GM12878 (cell line): ENCODE measurements at regions not wholly inside any gene's neighbourhood (a gene's known extent, or its start where the extent isn't known, plus 50 kb on each side); places are given as distances from the start of the nearest gene placed in this dataset.

ENCODE experiments used
- ATAC-seq: fragments of 200-7000 bp; cut with Tn5 transposase; 3 replicates; pipeline ENCODE4 v1.9.1; 2020; ENCODE audit warnings: mild to moderate bottlenecking, moderate library complexity
- BruUV-seq: library from RNA; stranded (reverse); fragments of 400-500 nt; replicated peaks from 2 replicates; lab custom pipeline; 2021; lab: Mats Ljungman, UMichigan
- CTCF ChIA-PET: fragments of 300-600 bp; sonication (Branson Sonifier 250); formaldehyde crosslinking; extraction: SDS; loops from one replicate; lab custom pipeline; 2021; ENCODE audit warnings: inconsistent platforms; lab: Yijun Ruan, JAX
- POLR2A ChIA-PET: fragments of 350-600 bp; formaldehyde crosslinking; extraction: SDS; loops from one replicate; lab custom pipeline; 2021; ENCODE audit warnings: inconsistent platforms; lab: Charles Lee
- RAD21 ChIA-PET: fragments of 300-600 bp; sonication (Branson Sonifier 250); formaldehyde crosslinking; loops from one replicate; lab custom pipeline; 2023; ENCODE audit warnings: antibody characterized with exemption; ENCODE audit not compliant: unreplicated experiment; lab: Charles Lee
- SMC1A ChIA-PET: fragments of 300-600 bp; sonication (Branson Sonifier 250); formaldehyde crosslinking; loops from one replicate; lab custom pipeline; 2023; ENCODE audit not compliant: unreplicated experiment, uncharacterized antibody; lab: Charles Lee
- DNase-seq: peaks from one replicate; pipeline ENCODE4 v3.0.0-alpha.2; 2011; ENCODE audit warnings: low read depth, low spot score
- FAIRE-seq: peaks from 3 replicates; lab custom pipeline; 2011; peaks lifted over from hg19 to GRCh38; lab: Jason Lieb, UNC
- H2AFZ ChIP-seq: 2 replicates; pipeline ENCODE4 v1.6.0; 2011; ENCODE audit warnings: low read depth, low read length, control low read depth; ENCODE audit not compliant: control insufficient read depth
- H3K27ac ChIP-seq: 2 replicates; pipeline ENCODE4 v1.5.1; 2011; ENCODE audit warnings: control low read depth; ENCODE audit not compliant: control insufficient read depth, insufficient read depth
- H3K27me3 ChIP-seq, 2 experiments: replicated peaks in 1 of 2; 2 replicates each; pipeline versions ENCODE4 v1.6.0 to v1.6.1; 2011; ENCODE audit warnings: low read length in 1 of 2; ENCODE audit not compliant: control insufficient read depth in 2 of 2, insufficient read depth in 2 of 2
- H3K36me3 ChIP-seq, 2 experiments: 2 replicates each; pipeline ENCODE4 v1.5.1; 2011; ENCODE audit warnings: low read length in 1 of 2; ENCODE audit not compliant: control insufficient read depth in 2 of 2, insufficient read depth in 2 of 2
- H3K4me1 ChIP-seq: 2 replicates; pipeline ENCODE4 v1.6.1; 2011; ENCODE audit warnings: mild to moderate bottlenecking, low read length, moderate library complexity, mixed read lengths; ENCODE audit not compliant: control insufficient read depth, insufficient read depth
- H3K4me2 ChIP-seq: 2 replicates; pipeline ENCODE4 v1.6.0; 2011; ENCODE audit warnings: control low read depth; ENCODE audit not compliant: control insufficient read depth, insufficient read depth
- H3K4me3 ChIP-seq: fragments of 200-600 bp; sonication (generic); 2 replicates; pipeline ENCODE4 v1.5.1; 2016
- H3K79me2 ChIP-seq: 2 replicates; pipeline ENCODE4 v1.6.0; 2011; ENCODE audit warnings: low read length; ENCODE audit not compliant: control insufficient read depth, insufficient read depth
- H3K9ac ChIP-seq: 2 replicates; pipeline ENCODE4 v1.8.0; 2011; ENCODE audit warnings: low read length, control low read depth, mixed read lengths; ENCODE audit not compliant: control insufficient read depth, insufficient read depth
- H3K9me3 ChIP-seq: replicated peaks from 3 replicates; pipeline ENCODE4 v1.5.1; 2011; ENCODE audit warnings: mild to moderate bottlenecking, low read length; ENCODE audit not compliant: control insufficient read depth, insufficient read depth
- H4K20me1 ChIP-seq: 2 replicates; pipeline ENCODE4 v1.6.0; 2011; ENCODE audit not compliant: control insufficient read depth, insufficient read depth
- BACH1 ChIP-seq: fragments of 450-650 bp; IDR thresholded peaks from 2 replicates; pipeline ENCODE4 v1.6.1; 2017; ENCODE audit warnings: mild to moderate bottlenecking, borderline replicate concordance
- BCL11A ChIP-seq: IDR thresholded peaks from 2 replicates; pipeline ENCODE4 v1.6.1; 2011; ENCODE audit warnings: low read depth, low read length
- BMI1 ChIP-seq: fragments of 450-650 bp; IDR thresholded peaks from 2 replicates; pipeline ENCODE4 v1.6.1; 2016; ENCODE audit warnings: mild to moderate bottlenecking, moderate library complexity, borderline replicate concordance
- BRCA1 ChIP-seq: IDR thresholded peaks from 2 replicates; pipeline ENCODE4 v1.6.1; 2011; ENCODE audit warnings: low read depth, low read length, improper control_type of control experiment
- CREM ChIP-seq: IDR thresholded peaks from 2 replicates; pipeline ENCODE4 v1.6.1; 2014; ENCODE audit warnings: antibody characterized with exemption, low read depth
- DPF2 ChIP-seq: fragments of 450-650 bp; IDR thresholded peaks from 2 replicates; pipeline ENCODE4 v1.6.1; 2017; ENCODE audit warnings: mild to moderate bottlenecking
- IKZF2 ChIP-seq, 2 experiments: fragments of 450-650 bp; IDR thresholded peaks; 2 replicates each; pipeline ENCODE4 v1.6.1; 2017; ENCODE audit warnings: mild to moderate bottlenecking in 2 of 2, moderate library complexity in 2 of 2
- JUNB ChIP-seq: IDR thresholded peaks from 2 replicates; pipeline ENCODE4 v1.6.1; 2016; ENCODE audit warnings: antibody characterized with exemption, mild to moderate bottlenecking
- KLF5 ChIP-seq: fragments of 450-650 bp; IDR thresholded peaks from 2 replicates; pipeline ENCODE4 v1.6.1; 2014; ENCODE audit warnings: mild to moderate bottlenecking; ENCODE audit not compliant: partially characterized antibody
- MEF2B ChIP-seq: fragments of 450-650 bp; IDR thresholded peaks from 2 replicates; pipeline ENCODE4 v1.6.1; 2018; ENCODE audit warnings: mild to moderate bottlenecking, moderate library complexity; ENCODE audit not compliant: partially characterized antibody, poor library complexity, severe bottlenecking
- POLR2AphosphoS5 ChIP-seq: IDR thresholded peaks from 2 replicates; pipeline ENCODE4 v1.6.1; 2011; ENCODE audit warnings: mild to moderate bottlenecking, low read length, inconsistent platforms
- RAD51 ChIP-seq: fragments of 450-650 bp; IDR thresholded peaks from 2 replicates; pipeline ENCODE4 v1.6.1; 2016; ENCODE audit warnings: moderate library complexity, mild to moderate bottlenecking, inconsistent platforms
- RUNX3 ChIP-seq: IDR thresholded peaks from 2 replicates; pipeline ENCODE4 v1.6.1; 2012; ENCODE audit warnings: low read length, inconsistent platforms
- ZNF217 ChIP-seq: fragments of 450-650 bp; IDR thresholded peaks from 2 replicates; pipeline ENCODE4 v1.6.1; 2017; ENCODE audit warnings: antibody characterized with exemption, mild to moderate bottlenecking
- WGBS: methylation state at CpG from one replicate; pipeline ENCODE4 v1.1.6; 2016; ENCODE audit warnings: low lambda C conversion rate; ENCODE audit not compliant: insufficient replicate concordance, insufficient coverage; ENCODE audit errors: missing lambda C conversion rate; 5-methylcytosine and 5-hydroxymethylcytosine counted together
- in situ Hi-C: fragments of 300-500 bp; cut with MboI; formaldehyde crosslinking; loops from 9 replicates; pipeline ENCODE4 v1.14.3; 2018; ENCODE audit warnings: mixed read lengths
- intact Hi-C: fragments of 100-400 bp; cut with micrococcal nuclease; formaldehyde crosslinking; loops from one replicate; pipeline ENCODE4 v1.14.2; 2022; ENCODE audit not compliant: unreplicated experiment
- TF ChIP-seq, protein P1 (sequence below): fragments of 450-650 bp; IDR thresholded peaks from 2 replicates; pipeline ENCODE4 v1.6.1; 2017; ENCODE audit warnings: low read depth, mild to moderate bottlenecking, moderate library complexity
- TF ChIP-seq, protein P2 (sequence below): fragments of 450-650 bp; formaldehyde crosslinking; IDR thresholded peaks from 2 replicates; pipeline ENCODE4 v1.4.0; 2020; ENCODE audit warnings: mild to moderate bottlenecking, moderate library complexity
- TF ChIP-seq, protein P3 (sequence below): fragments of 450-650 bp; IDR thresholded peaks from 2 replicates; pipeline ENCODE4 v1.6.1; 2016; ENCODE audit warnings: mild to moderate bottlenecking

- CTCF ChIA-PET: interaction anchor here (1.0 to 1.2 kb wide), 2 partner anchors 11 to 18 kb away, joined by 4 to 5 read pairs; no protein-coding TSS in a partner anchor
- H3K36me3 ChIP-seq: no peaks in the 10 kb centered on the region
- H4K20me1 ChIP-seq: no peaks in the 10 kb centered on the region
- 0 out of 4 replicates have a peak, but pooled peaks cover 1 to 5% of the 10 kb centered on the region in 2 experiments for H3K27me3 ChIP-seq
- ATAC-seq (peak; percentile 87), FAIRE-seq (peak; percentile 13), DNase-seq (peak; percentile 46)
- WGBS: under 1% methylated on average over 7 of the region's 7 CpGs
- intact Hi-C loops (loop anchor here (1.0 to 2.0 kb wide), 2 partner anchors 18 to 36 kb away; no protein-coding TSS in a partner anchor), in situ Hi-C loops (no loop called here)
- no peaks in the 10 kb centered on the region; the same call in 2 of the 3 replicates for H3K9me3 ChIP-seq
- no peaks in the 10 kb centered on the region for H3K79me2 ChIP-seq
- SMC1A ChIA-PET: interaction anchor here (1.5 to 2.6 kb wide), 2 partner anchors 11 to 18 kb away, joined by 4 to 11 read pairs; no protein-coding TSS in a partner anchor
- BruUV-seq: no TSS peak
- H3K4me1 ChIP-seq: peaks cover 4% of the 10 kb centered on the region
- no peak overlapping the region for H2AFZ ChIP-seq
- no peak overlapping the region for H3K9ac ChIP-seq
- H3K4me2 ChIP-seq: no peak overlapping the region
- H3K27ac ChIP-seq: no peak overlapping the region
- H3K4me3 ChIP-seq: no peak overlapping the region
- RAD21 ChIA-PET: interaction anchor here (0.7 to 2.9 kb wide), 2 partner anchors 18 to 91 kb away, joined by 3 to 18 read pairs; no protein-coding TSS in a partner anchor
- POLR2A ChIA-PET: interaction anchor here (0.6 kb wide), 1 partner anchor 693 kb away, joined by 4 read pairs; no protein-coding TSS in a partner anchor
- peak; percentile 85 for TF ChIP-seq ZNF217
- TF ChIP-seq, protein P1, sequence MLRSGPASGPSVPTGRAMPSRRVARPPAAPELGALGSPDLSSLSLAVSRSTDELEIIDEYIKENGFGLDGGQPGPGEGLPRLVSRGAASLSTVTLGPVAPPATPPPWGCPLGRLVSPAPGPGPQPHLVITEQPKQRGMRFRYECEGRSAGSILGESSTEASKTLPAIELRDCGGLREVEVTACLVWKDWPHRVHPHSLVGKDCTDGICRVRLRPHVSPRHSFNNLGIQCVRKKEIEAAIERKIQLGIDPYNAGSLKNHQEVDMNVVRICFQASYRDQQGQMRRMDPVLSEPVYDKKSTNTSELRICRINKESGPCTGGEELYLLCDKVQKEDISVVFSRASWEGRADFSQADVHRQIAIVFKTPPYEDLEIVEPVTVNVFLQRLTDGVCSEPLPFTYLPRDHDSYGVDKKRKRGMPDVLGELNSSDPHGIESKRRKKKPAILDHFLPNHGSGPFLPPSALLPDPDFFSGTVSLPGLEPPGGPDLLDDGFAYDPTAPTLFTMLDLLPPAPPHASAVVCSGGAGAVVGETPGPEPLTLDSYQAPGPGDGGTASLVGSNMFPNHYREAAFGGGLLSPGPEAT: peak; percentile 91
- TF ChIP-seq JUNB: peak; percentile 31; the same call in 1 of the 2 replicates
- peak; percentile 98 for TF ChIP-seq IKZF2 (IDR thresholded peaks at IDR 0.05)
- peak; percentile 60 for TF ChIP-seq MEF2B
- no peak for TF ChIP-seq CREM
- peak; percentile 93; the same call in 1 of the 2 replicates for TF ChIP-seq DPF2
- TF ChIP-seq POLR2AphosphoS5: no peak
- TF ChIP-seq RAD51: peak; percentile 62
- TF ChIP-seq, protein P2, sequence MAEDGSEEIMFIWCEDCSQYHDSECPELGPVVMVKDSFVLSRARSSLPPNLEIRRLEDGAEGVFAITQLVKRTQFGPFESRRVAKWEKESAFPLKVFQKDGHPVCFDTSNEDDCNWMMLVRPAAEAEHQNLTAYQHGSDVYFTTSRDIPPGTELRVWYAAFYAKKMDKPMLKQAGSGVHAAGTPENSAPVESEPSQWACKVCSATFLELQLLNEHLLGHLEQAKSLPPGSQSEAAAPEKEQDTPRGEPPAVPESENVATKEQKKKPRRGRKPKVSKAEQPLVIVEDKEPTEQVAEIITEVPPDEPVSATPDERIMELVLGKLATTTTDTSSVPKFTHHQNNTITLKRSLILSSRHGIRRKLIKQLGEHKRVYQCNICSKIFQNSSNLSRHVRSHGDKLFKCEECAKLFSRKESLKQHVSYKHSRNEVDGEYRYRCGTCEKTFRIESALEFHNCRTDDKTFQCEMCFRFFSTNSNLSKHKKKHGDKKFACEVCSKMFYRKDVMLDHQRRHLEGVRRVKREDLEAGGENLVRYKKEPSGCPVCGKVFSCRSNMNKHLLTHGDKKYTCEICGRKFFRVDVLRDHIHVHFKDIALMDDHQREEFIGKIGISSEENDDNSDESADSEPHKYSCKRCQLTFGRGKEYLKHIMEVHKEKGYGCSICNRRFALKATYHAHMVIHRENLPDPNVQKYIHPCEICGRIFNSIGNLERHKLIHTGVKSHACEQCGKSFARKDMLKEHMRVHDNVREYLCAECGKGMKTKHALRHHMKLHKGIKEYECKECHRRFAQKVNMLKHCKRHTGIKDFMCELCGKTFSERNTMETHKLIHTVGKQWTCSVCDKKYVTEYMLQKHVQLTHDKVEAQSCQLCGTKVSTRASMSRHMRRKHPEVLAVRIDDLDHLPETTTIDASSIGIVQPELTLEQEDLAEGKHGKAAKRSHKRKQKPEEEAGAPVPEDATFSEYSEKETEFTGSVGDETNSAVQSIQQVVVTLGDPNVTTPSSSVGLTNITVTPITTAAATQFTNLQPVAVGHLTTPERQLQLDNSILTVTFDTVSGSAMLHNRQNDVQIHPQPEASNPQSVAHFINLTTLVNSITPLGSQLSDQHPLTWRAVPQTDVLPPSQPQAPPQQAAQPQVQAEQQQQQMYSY (CRISPR knock-in tag): no peak
- no peak for TF ChIP-seq BRCA1
- TF ChIP-seq BMI1: peak; percentile 58; the same call in 1 of the 2 replicates
- TF ChIP-seq KLF5: no peak
- TF ChIP-seq, protein P3, sequence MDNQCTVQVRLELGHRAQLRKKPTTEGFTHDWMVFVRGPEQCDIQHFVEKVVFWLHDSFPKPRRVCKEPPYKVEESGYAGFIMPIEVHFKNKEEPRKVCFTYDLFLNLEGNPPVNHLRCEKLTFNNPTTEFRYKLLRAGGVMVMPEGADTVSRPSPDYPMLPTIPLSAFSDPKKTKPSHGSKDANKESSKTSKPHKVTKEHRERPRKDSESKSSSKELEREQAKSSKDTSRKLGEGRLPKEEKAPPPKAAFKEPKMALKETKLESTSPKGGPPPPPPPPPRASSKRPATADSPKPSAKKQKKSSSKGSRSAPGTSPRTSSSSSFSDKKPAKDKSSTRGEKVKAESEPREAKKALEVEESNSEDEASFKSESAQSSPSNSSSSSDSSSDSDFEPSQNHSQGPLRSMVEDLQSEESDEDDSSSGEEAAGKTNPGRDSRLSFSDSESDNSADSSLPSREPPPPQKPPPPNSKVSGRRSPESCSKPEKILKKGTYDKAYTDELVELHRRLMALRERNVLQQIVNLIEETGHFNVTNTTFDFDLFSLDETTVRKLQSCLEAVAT: peak; percentile 59; the same call in 1 of the 2 replicates
- peak; percentile 90 for TF ChIP-seq BCL11A
- TF ChIP-seq RUNX3: peak; percentile 85
- TF ChIP-seq BACH1: peak; percentile 57; the same call in 1 of the 2 replicates
Observed at GRCh38 chr1:228830954-228831481, 95.7 kb downstream of the RHOU start.
